Vagina (tissue), 2 donors: ENCODE measurements at regions not wholly inside any gene's neighbourhood (a gene's known extent, or its start where the extent isn't known, plus 50 kb on each side); places are given as distances from the start of the nearest gene placed in this dataset.
"Not testable (repeated sequence)": the region's sequence is repeated elsewhere in the genome, so short reads cannot be mapped to it uniquely, and the experiment has no call there.

ENCODE experiments used
- POLR2A ChIP-seq, 2 donors: fragments of 450-650 bp; IDR thresholded peaks; one replicate each; pipeline ENCODE4 v1.6.1; 2017; ENCODE audit warnings: antibody characterized with exemption in 2 of 2, mild to moderate bottlenecking in 2 of 2, moderate library complexity in 2 of 2
- TF ChIP-seq, protein P1 (sequence below), 3 experiments: fragments of 450-650 bp in 2 of 3; fragments of 200-600 bp in 1 of 3; sonication (generic) in 1 of 3; IDR thresholded peaks; one replicate each; pipeline ENCODE4 v1.5.1; 2017 to 2019; ENCODE audit warnings: antibody characterized with exemption in 3 of 3, mild to moderate bottlenecking in 2 of 3, moderate library complexity in 2 of 3

- TF ChIP-seq, protein P1, sequence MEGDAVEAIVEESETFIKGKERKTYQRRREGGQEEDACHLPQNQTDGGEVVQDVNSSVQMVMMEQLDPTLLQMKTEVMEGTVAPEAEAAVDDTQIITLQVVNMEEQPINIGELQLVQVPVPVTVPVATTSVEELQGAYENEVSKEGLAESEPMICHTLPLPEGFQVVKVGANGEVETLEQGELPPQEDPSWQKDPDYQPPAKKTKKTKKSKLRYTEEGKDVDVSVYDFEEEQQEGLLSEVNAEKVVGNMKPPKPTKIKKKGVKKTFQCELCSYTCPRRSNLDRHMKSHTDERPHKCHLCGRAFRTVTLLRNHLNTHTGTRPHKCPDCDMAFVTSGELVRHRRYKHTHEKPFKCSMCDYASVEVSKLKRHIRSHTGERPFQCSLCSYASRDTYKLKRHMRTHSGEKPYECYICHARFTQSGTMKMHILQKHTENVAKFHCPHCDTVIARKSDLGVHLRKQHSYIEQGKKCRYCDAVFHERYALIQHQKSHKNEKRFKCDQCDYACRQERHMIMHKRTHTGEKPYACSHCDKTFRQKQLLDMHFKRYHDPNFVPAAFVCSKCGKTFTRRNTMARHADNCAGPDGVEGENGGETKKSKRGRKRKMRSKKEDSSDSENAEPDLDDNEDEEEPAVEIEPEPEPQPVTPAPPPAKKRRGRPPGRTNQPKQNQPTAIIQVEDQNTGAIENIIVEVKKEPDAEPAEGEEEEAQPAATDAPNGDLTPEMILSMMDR (IDR thresholded peaks at IDR 0.05): not testable (repeated sequence)
- not testable (repeated sequence) for TF ChIP-seq POLR2A (IDR thresholded peaks at IDR 0.05)
These were observed 99.9 kb upstream of the ZBTB18 start for GRCh38 chr1:243951207-243951606.
